Erythroblast (primary cell): ENCODE measurements at regions not wholly inside any gene's neighbourhood (a gene's known extent, or its start where the extent isn't known, plus 50 kb on each side); places are given as distances from the start of the nearest gene placed in this dataset.

Source experiments
- GATA1 ChIP-seq: IDR thresholded peaks from 2 replicates; pipeline ENCODE4 v1.6.1; 2011; ENCODE audit warnings: low read depth, mild to moderate bottlenecking, control low read depth, low read length, moderate library complexity
- POLR2A ChIP-seq: IDR thresholded peaks from 2 replicates; pipeline ENCODE4 v1.6.1; 2011; ENCODE audit warnings: mild to moderate bottlenecking, low read length

DNA sequence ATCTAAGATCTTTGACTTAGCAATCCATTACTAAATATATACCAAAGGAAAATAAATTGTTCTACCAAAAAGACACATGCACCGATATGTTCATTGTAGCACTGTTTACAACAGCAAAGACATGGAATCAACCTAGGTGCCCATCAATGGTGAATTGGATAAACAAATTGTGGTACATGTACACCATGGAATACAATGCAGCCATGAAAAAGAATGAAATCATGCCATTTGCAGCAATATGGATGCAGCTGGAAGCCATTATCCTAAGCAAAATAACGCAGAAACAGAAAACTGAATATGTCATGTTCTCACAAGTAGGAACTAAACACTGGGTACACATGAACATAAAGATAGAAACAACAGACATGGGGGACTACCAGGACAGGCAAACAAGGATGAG lies 589.5 kb downstream of the IRX1 start:
- no peak for TF ChIP-seq POLR2A
- no peak for TF ChIP-seq GATA1
